PC-9 (cell line): ENCODE measurements at regions not wholly inside any gene's neighbourhood (a gene's known extent, or its start where the extent isn't known, plus 50 kb on each side); places are given as distances from the start of the nearest gene placed in this dataset.

ENCODE experiments used
- BruUV-seq: library from RNA; stranded (reverse); fragments of 400-500 nt; replicated peaks from 2 replicates; lab custom pipeline; 2021; lab: Mats Ljungman, UMichigan
- CTCF ChIA-PET: fragments of 300-600 bp; sonication (Branson Sonifier 250); formaldehyde crosslinking; loops from one replicate; lab custom pipeline; 2022; ENCODE audit warnings: antibody characterized with exemption; lab: Charles Lee
- POLR2A ChIA-PET: fragments of 300-600 bp; sonication (Branson Sonifier 250); formaldehyde crosslinking; loops from one replicate; lab custom pipeline; 2022; ENCODE audit warnings: antibody characterized with exemption; ENCODE audit not compliant: unreplicated experiment; lab: Charles Lee
- DNase-seq, 2 experiments: peaks; one replicate each; pipeline versions ENCODE4 v3.0.0 to v3.0.0-alpha.2; 2015 to 2022; ENCODE audit warnings: mixed read lengths in 1 of 2
- H2AFZ ChIP-seq: fragments of 200-600 bp; sonication (generic); 2 replicates; pipeline ENCODE4 v1.8.1; 2017; ENCODE audit warnings: antibody characterized with exemption
- H3F3A ChIP-seq: fragments of 200-600 bp; sonication (generic); 2 replicates; pipeline ENCODE4 v1.8.1; 2017; ENCODE audit warnings: antibody characterized with exemption, mild to moderate bottlenecking, low read depth; ENCODE audit not compliant: insufficient read depth
- H3K27ac ChIP-seq: fragments of 200-600 bp; sonication (generic); 2 replicates; pipeline ENCODE4 v1.6.1; 2016; ENCODE audit warnings: mixed run types
- H3K27me3 ChIP-seq: fragments of 200-600 bp; sonication (generic); 2 replicates; pipeline ENCODE4 v1.6.1; 2016; ENCODE audit warnings: low read depth, mixed run types; ENCODE audit not compliant: insufficient read depth
- H3K36me3 ChIP-seq: fragments of 200-600 bp; sonication (generic); 2 replicates; pipeline ENCODE4 v1.6.1; 2016; ENCODE audit warnings: low read depth, mixed run types
- H3K4me1 ChIP-seq: fragments of 200-600 bp; sonication (generic); replicated peaks from 2 replicates; pipeline ENCODE4 v1.6.1; 2016; ENCODE audit warnings: mixed run types; ENCODE audit not compliant: insufficient read depth
- H3K4me2 ChIP-seq: fragments of 200-600 bp; sonication (generic); 2 replicates; pipeline ENCODE4 v1.6.1; 2017; ENCODE audit warnings: mixed run types
- H3K4me3 ChIP-seq: fragments of 200-600 bp; sonication (generic); 2 replicates; pipeline ENCODE4 v1.6.1; 2016; ENCODE audit warnings: mixed run types
- H3K79me2 ChIP-seq: fragments of 200-600 bp; sonication (generic); 2 replicates; pipeline ENCODE4 v1.6.1; 2017; ENCODE audit warnings: low read depth, mixed run types
- H3K9me2 ChIP-seq: fragments of 200-600 bp; sonication (generic); 2 replicates; pipeline ENCODE4 v1.8.1; 2017; ENCODE audit warnings: mild to moderate bottlenecking; ENCODE audit not compliant: insufficient read depth
- H3K9me3 ChIP-seq: fragments of 200-600 bp; sonication (generic); 2 replicates; pipeline ENCODE4 v1.8.1; 2016; ENCODE audit warnings: low read depth; ENCODE audit not compliant: insufficient read depth
- H4K20me1 ChIP-seq: fragments of 200-600 bp; sonication (generic); 2 replicates; pipeline ENCODE4 v1.8.1; 2017; ENCODE audit not compliant: insufficient read depth
- EZH2 ChIP-seq: fragments of 200-600 bp; sonication (generic); IDR thresholded peaks from 2 replicates; pipeline ENCODE4 v1.8.0; 2017; ENCODE audit warnings: antibody characterized with exemption, low read depth
- intact Hi-C: fragments of 100-400 bp; cut with micrococcal nuclease; formaldehyde crosslinking; loops from one replicate; pipeline ENCODE4 v1.10.0; 2022; ENCODE audit not compliant: unreplicated experiment
- TF ChIP-seq, protein P1 (sequence below): fragments of 200-600 bp; sonication (generic); conservative IDR thresholded peaks from 2 replicates; pipeline ENCODE4 v1.6.1; 2017; ENCODE audit warnings: mixed run types, antibody characterized with exemption, mild to moderate bottlenecking, moderate library complexity

DNA sequence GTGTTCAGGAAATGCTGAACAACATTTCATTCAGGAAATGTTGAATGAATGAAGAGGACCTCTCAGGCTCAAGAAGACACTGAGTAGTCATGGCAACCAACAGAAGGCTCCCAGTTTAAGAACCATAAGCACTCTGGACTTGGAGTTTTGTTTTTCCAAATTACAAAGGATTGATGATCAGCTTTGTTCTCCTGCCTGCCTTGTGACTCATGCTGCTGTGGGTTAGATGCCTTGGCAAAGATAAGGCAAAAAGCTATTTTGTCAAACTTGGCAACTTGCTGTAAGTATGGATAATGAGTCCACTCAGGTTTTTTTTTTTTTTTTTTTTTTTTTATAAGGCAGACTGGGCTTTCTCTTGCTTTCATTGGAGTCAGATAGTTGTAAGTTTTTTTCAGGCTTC lies 365.0 kb downstream of the TMEM232 start:
- Histone ChIP-seq H3K27me3 (no peaks in the 10 kb centered on the region), H4K20me1 (no peaks in the 10 kb centered on the region), H3K27ac (no peak overlapping the region), H3K9me2 (no peaks in the 10 kb centered on the region), H3K4me3 (no peak overlapping the region), H3K4me2 (no peak overlapping the region), H3K36me3 (no peaks in the 10 kb centered on the region), H3K9me3 (no peaks in the 10 kb centered on the region), H3K79me2 (no peaks in the 10 kb centered on the region), H3F3A (no peaks in the 10 kb centered on the region), H2AFZ (no peak overlapping the region), H3K4me1 (no peaks in the 10 kb centered on the region)
- ChIA-PET CTCF (interaction anchor here (0.6 kb wide), 1 partner anchor 24 kb away, joined by 6 read pairs; no protein-coding TSS in a partner anchor), POLR2A (no interaction called here)
- intact Hi-C loops, result no loop called here
- TF ChIP-seq, protein P1, sequence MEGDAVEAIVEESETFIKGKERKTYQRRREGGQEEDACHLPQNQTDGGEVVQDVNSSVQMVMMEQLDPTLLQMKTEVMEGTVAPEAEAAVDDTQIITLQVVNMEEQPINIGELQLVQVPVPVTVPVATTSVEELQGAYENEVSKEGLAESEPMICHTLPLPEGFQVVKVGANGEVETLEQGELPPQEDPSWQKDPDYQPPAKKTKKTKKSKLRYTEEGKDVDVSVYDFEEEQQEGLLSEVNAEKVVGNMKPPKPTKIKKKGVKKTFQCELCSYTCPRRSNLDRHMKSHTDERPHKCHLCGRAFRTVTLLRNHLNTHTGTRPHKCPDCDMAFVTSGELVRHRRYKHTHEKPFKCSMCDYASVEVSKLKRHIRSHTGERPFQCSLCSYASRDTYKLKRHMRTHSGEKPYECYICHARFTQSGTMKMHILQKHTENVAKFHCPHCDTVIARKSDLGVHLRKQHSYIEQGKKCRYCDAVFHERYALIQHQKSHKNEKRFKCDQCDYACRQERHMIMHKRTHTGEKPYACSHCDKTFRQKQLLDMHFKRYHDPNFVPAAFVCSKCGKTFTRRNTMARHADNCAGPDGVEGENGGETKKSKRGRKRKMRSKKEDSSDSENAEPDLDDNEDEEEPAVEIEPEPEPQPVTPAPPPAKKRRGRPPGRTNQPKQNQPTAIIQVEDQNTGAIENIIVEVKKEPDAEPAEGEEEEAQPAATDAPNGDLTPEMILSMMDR, result no peak
- TF ChIP-seq EZH2, result no peak
- DNase-seq, result no peak
- no TSS peak for BruUV-seq

DNA sequence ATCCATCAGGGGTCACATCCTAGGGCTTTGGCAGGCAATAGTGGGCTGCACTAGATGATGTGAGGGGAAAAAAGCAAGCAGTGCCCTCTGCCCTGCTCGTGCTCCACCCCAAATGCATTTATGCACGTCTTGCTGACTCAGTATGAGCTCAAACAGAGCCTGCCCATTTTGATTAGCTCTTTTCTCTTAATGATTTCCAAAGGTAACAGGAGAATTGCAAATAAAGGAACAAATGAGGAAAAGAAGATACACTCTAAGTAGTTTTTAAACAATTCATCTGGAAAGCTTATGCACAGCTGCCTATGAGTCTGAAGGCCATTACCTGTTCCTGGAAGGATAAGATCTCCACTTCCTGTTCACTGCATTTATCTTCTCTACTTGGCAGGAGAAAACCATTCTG lies 364.2 kb downstream of the TMEM232 start:
- ChIA-PET CTCF (no interaction called here), POLR2A (no interaction called here)
- H3K27ac ChIP-seq, result no peak overlapping the region
- intact Hi-C loops, result no loop called here
- H3K27me3 ChIP-seq, result no peaks in the 10 kb centered on the region
- H3K36me3 ChIP-seq, result no peaks in the 10 kb centered on the region
- no peaks in the 10 kb centered on the region for H3K9me2 ChIP-seq
- TF ChIP-seq EZH2, result no peak
- TF ChIP-seq, protein P1, result no peak
- H3K79me2 ChIP-seq, result no peaks in the 10 kb centered on the region
- no peaks in the 10 kb centered on the region for H3K4me1 ChIP-seq
- no peak for DNase-seq
- no peak overlapping the region for H3K4me2 ChIP-seq
- no peaks in the 10 kb centered on the region for H3K9me3 ChIP-seq
- H4K20me1 ChIP-seq, result no peaks in the 10 kb centered on the region
- H3K4me3 ChIP-seq, result no peak overlapping the region
- H2AFZ ChIP-seq, result no peak overlapping the region
- no peaks in the 10 kb centered on the region for H3F3A ChIP-seq
- no TSS peak for BruUV-seq

DNA sequence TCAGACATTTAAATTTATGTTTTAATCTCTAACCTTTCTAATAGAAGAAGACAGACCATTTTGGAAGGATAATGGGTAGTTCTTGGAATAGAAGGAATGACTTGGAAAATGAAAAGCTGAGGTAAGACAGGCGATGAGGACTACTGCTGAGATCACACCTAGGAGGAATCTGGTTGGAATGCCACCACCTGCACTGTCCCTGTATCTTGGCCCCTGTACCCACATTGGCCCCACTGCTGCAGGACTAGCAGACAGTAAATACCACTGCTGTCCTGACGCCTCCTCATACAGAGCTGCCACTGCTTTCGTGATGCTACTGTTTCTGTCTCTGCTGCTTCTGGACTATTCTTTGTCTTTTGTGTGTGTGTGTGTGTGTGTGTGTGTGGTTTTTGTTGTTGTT lies 359.8 kb downstream of the TMEM232 start:
- no peaks in the 10 kb centered on the region for H3K36me3 ChIP-seq
- no TSS peak for BruUV-seq
- no peaks in the 10 kb centered on the region for H3K9me3 ChIP-seq
- no peak overlapping the region for H3K4me2 ChIP-seq
- no peaks in the 10 kb centered on the region for H4K20me1 ChIP-seq
- no peak overlapping the region for H3K4me3 ChIP-seq
- H3F3A ChIP-seq, result no peaks in the 10 kb centered on the region
- no peaks in the 10 kb centered on the region for H3K27me3 ChIP-seq
- H2AFZ ChIP-seq, result no peak overlapping the region
- H3K4me1 ChIP-seq, result no peaks in the 10 kb centered on the region
- no peak for DNase-seq
- no peaks in the 10 kb centered on the region for H3K79me2 ChIP-seq
- POLR2A ChIA-PET, result interaction anchor here (0.7 kb wide), 1 partner anchor 241 kb away, joined by 9 read pairs; no protein-coding TSS in a partner anchor
- intact Hi-C loops, result no loop called here
- H3K27ac ChIP-seq, result no peak overlapping the region
- no peaks in the 10 kb centered on the region for H3K9me2 ChIP-seq
- CTCF ChIA-PET, result no interaction called here
- TF ChIP-seq, protein P1, result no peak
- no peak for TF ChIP-seq EZH2
